ENCODE measurements at regions not wholly inside any gene's neighbourhood (a gene's known extent, or its start where the extent isn't known, plus 50 kb on each side); places are given as distances from the start of the nearest gene placed in this dataset.
"Not testable (repeated sequence)": the region's sequence is repeated elsewhere in the genome, so short reads cannot be mapped to it uniquely, and the experiment has no call there.

DNA sequence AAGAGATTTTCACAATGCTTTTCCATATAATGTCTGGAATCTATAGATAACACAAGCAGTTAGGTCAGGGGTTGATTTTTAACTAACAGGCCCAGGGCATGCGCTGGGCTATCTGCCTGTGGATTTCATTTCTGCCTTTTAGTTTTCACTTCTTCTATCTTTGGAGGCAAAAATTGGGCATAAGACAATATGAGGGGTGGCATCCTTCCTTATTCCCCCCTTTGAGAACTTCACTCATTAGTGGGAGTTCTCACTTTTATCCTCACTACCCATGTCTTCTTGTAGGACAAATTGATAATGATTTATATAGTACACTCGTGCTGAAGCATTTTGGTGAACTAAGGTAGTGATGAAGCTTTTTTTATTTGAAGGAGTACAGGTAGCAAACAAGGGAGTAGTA lies 2155.5 kb downstream of the TP53TG3F start:
- H3K27ac Mint-ChIP-seq; ATAC-seq (replicated peaks in 1 of 2); H3K4me3 Mint-ChIP-seq; H3K4me1 Mint-ChIP-seq (ENCODE audit: low read depth); DNase-seq; H3K27me3 Mint-ChIP-seq (ENCODE audit: low read depth); H3K36me3 Mint-ChIP-seq (ENCODE audit: insufficient read depth in 2 of 2): not testable (repeated sequence)
- peaks cover 4 to 15% of the 10 kb centered on the region in 2 donors for H3K9me3 Mint-ChIP-seq

- not testable (repeated sequence) for ATAC-seq (replicated peaks in 1 of 2); H3K36me3 Mint-ChIP-seq (ENCODE audit: insufficient read depth in 2 of 2); H3K27me3 Mint-ChIP-seq (ENCODE audit: low read depth); DNase-seq; H3K4me3 Mint-ChIP-seq; H3K4me1 Mint-ChIP-seq (ENCODE audit: low read depth); H3K27ac Mint-ChIP-seq
- H3K9me3 Mint-ChIP-seq, result peaks cover 8 to 23% of the 10 kb centered on the region in 2 donors
These were observed 2159.8 kb downstream of the TP53TG3F start for GRCh38 chr16:35619176-35619575.

DNA sequence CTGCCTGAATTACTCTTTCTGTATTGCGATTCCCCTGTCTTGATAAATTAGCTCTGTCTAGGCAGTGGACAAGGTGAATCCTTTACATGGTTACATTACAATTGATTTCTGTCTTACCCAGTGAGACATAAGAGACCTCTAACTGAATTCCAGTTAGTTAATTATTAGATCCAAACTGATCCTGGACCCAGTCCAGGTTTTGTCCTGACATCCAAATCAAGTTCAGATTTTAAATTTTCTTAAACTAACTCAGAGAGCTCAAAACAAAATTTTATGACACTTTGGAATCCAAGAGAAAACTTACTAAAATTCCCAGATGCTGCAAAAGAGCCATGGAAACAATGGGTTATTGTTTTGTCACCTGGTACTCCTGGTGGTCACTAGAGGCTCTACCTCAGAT lies 2166.6 kb downstream of the TP53TG3F start:
- peaks cover 0 to 2% of the 10 kb centered on the region in 2 donors for H3K36me3 Mint-ChIP-seq (ENCODE audit: insufficient read depth in 2 of 2)
- H3K27ac Mint-ChIP-seq, result no peak overlapping the region
- peaks cover 6 to 9% of the 10 kb centered on the region in 2 donors for H3K9me3 Mint-ChIP-seq
- DNase-seq (no peak), ATAC-seq (replicated peaks in 1 of 2) (no peak)
- no peak overlapping the region for H3K4me3 Mint-ChIP-seq
- no peaks in the 10 kb centered on the region for H3K4me1 Mint-ChIP-seq (ENCODE audit: low read depth)
- H3K27me3 Mint-ChIP-seq (ENCODE audit: low read depth), result no peaks in the 10 kb centered on the region

GRCh38 chr16:35628976-35629375 lies 2169.6 kb downstream of the TP53TG3F start:
- no peak overlapping the region for H3K4me3 Mint-ChIP-seq
- DNase-seq (no peak), ATAC-seq (replicated peaks in 1 of 2) (no peak)
- H3K27me3 Mint-ChIP-seq (ENCODE audit: low read depth), result no peaks in the 10 kb centered on the region
- H3K9me3 Mint-ChIP-seq, result peaks cover 2 to 11% of the 10 kb centered on the region in 2 donors
- no peaks in the 10 kb centered on the region for H3K36me3 Mint-ChIP-seq (ENCODE audit: insufficient read depth in 2 of 2)
- H3K4me1 Mint-ChIP-seq (ENCODE audit: low read depth), result no peaks in the 10 kb centered on the region
- no peak overlapping the region for H3K27ac Mint-ChIP-seq

- Mint-ChIP-seq H3K9me3 (peaks cover 3 to 9% of the 10 kb centered on the region in 2 donors), H3K4me1 (ENCODE audit: low read depth) (no peaks in the 10 kb centered on the region), H3K27me3 (ENCODE audit: low read depth) (no peaks in the 10 kb centered on the region), H3K36me3 (ENCODE audit: insufficient read depth in 2 of 2) (peaks cover 2% of the 10 kb centered on the region in 2 donors), H3K27ac (no peak overlapping the region), H3K4me3 (no peak overlapping the region)
- ATAC-seq (replicated peaks in 1 of 2) (no peak), DNase-seq (no peak)
These were observed 2172.0 kb downstream of the TP53TG3F start for GRCh38 chr16:35631261-35631945.

GRCh38 chr16:35636480-35637230 lies 2177.2 kb downstream of the TP53TG3F start:
- H3K27me3 Mint-ChIP-seq (ENCODE audit: low read depth), result no peaks in the 10 kb centered on the region
- H3K4me3 Mint-ChIP-seq, result no peak overlapping the region
- no peak overlapping the region for H3K27ac Mint-ChIP-seq
- H3K36me3 Mint-ChIP-seq (ENCODE audit: insufficient read depth in 2 of 2), result peaks cover 2% of the 10 kb centered on the region in 2 donors
- no peaks in the 10 kb centered on the region for H3K4me1 Mint-ChIP-seq (ENCODE audit: low read depth)
- peaks cover 2 to 12% of the 10 kb centered on the region in 2 donors for H3K9me3 Mint-ChIP-seq
- DNase-seq, result no peak
- ATAC-seq (replicated peaks in 1 of 2), result no peak

DNA sequence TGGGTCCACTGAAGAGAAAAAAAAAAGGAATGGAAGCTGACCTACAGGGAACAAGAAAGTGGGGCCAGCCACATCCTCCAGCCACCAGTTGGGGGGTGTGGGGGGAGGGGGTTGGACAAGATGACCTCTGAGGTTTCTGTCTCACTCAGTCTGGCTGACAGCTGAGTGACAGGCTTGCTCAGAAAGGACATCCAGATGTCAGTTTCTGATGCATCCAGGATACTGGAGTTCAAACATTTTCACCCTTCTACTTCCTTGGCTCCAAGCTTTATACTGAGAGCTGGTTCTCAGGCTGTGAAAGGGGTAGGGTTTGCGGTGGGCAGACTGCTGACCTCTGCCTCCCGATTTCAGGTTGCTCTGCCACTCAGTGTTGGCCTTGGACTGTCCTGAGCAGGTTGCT lies 2178.3 kb downstream of the TP53TG3F start:
- no peaks in the 10 kb centered on the region for H3K27me3 Mint-ChIP-seq (ENCODE audit: low read depth)
- no peak overlapping the region for H3K27ac Mint-ChIP-seq
- no peak for DNase-seq
- peaks cover 2 to 16% of the 10 kb centered on the region in 2 donors for H3K9me3 Mint-ChIP-seq
- H3K36me3 Mint-ChIP-seq (ENCODE audit: insufficient read depth in 2 of 2), result peaks cover 2% of the 10 kb centered on the region in 2 donors
- no peak overlapping the region for H3K4me3 Mint-ChIP-seq
- ATAC-seq (replicated peaks in 1 of 2), result no peak
- no peaks in the 10 kb centered on the region for H3K4me1 Mint-ChIP-seq (ENCODE audit: low read depth)

DNA sequence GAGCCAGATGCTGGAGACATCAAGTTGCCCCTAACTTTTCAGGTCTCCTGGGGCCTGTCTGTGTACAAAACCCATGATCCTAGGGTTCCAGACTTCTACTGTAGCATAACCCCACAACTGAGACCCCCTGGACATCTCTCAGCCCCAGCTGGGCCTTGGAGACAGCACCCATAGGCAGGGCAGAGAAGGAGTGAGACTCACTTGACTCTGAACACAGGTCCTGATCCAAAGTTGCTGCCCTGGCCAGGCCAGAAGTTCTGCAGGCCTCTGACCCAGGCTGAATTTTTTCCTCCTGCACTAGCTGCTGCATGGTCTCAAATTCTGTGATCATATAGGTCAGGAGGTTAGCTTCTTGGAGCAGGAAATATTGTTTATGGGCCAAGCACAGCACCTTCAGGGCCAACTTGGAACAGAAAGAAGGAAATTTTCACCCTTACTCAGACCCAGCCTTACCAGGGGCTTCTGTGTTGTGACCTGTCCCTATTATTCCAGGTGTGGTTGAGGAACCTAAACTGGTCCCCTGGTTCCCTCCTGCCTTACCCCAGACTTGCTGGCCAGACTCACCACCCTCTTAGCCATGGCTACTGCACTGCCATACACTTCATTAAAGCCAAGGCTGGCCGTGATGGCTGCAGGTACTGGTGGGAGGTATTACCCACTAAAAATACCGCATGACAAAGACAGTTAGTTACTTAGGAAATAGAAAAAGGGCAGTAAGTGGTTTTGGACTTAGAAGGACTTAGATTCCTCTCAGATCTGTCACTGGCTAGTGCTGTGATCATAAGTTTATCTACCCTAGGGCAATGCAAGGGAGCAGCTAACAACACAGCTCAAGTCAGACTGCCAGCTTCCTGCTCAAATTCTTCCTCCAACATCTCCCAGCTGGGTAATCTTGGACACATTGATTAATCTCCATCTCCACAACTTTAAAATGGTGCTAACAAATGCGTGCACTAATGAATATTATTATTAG lies 2180.1 kb downstream of the TP53TG3F start:
- H3K9me3 Mint-ChIP-seq, result peaks cover 2 to 24% of the 10 kb centered on the region in 2 donors
- DNase-seq, result no peak
- H3K4me3 Mint-ChIP-seq, result no peak overlapping the region
- no peak for ATAC-seq (replicated peaks in 1 of 2)
- no peak overlapping the region for H3K27ac Mint-ChIP-seq
- no peaks in the 10 kb centered on the region for H3K27me3 Mint-ChIP-seq (ENCODE audit: low read depth)
- H3K4me1 Mint-ChIP-seq (ENCODE audit: low read depth), result no peaks in the 10 kb centered on the region
- peaks cover 4 to 5% of the 10 kb centered on the region in 2 donors for H3K36me3 Mint-ChIP-seq (ENCODE audit: insufficient read depth in 2 of 2)

GRCh38 chr16:35642322-35642835 lies 2183.0 kb downstream of the TP53TG3F start:
- peaks cover 8 to 24% of the 10 kb centered on the region in 2 donors for H3K9me3 Mint-ChIP-seq
- H3K4me3 Mint-ChIP-seq, result no peak overlapping the region
- no peaks in the 10 kb centered on the region for H3K27me3 Mint-ChIP-seq (ENCODE audit: low read depth)
- H3K36me3 Mint-ChIP-seq (ENCODE audit: insufficient read depth in 2 of 2), result peaks cover 4 to 5% of the 10 kb centered on the region in 2 donors
- H3K27ac Mint-ChIP-seq, result no peak overlapping the region
- ATAC-seq (replicated peaks in 1 of 2), result no peak
- H3K4me1 Mint-ChIP-seq (ENCODE audit: low read depth), result no peaks in the 10 kb centered on the region
- DNase-seq, result no peak

- no peaks in the 10 kb centered on the region for H3K27me3 Mint-ChIP-seq (ENCODE audit: low read depth)
- H3K4me3 Mint-ChIP-seq, result no peak overlapping the region
- no peaks in the 10 kb centered on the region for H3K36me3 Mint-ChIP-seq (ENCODE audit: insufficient read depth in 2 of 2)
- peaks cover 0 to 2% of the 10 kb centered on the region in 2 donors for H3K9me3 Mint-ChIP-seq
- no peak for DNase-seq
- H3K27ac Mint-ChIP-seq, result no peak overlapping the region
- no peak for ATAC-seq (replicated peaks in 1 of 2)
- no peaks in the 10 kb centered on the region for H3K4me1 Mint-ChIP-seq (ENCODE audit: low read depth)
These were observed 2192.4 kb downstream of the TP53TG3F start for GRCh38 chr16:35651841-35652240.

DNA sequence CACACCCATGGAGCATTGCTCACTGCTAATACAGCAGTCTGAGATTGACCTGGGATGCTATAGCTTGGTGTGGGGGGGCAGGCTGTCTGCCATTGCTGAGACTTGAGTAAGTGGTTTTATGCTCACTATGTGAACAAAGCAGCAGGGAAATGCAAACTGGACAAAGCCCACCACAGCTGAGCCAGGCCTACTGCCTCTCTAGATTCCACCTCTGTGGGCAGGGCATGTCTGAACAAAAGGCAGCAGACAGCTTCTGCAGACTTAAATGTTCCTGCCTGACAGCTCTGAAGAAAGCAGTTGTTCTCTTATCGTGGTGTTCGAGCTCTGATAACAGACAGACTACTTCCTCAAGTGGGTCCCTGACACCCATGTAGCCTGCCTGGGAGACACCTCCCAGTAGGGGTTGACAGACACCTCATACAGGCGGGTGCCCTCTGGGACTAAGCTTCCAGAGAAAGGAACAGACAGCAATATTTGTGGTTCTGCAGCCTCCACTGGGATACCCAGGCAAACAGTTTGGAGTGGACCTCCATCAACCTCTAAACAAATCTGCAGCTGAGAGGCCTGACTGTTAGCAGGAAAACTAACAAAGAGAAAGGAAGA lies 2204.8 kb downstream of the TP53TG3F start:
- no peak for DNase-seq
- ATAC-seq (replicated peaks in 1 of 2), result no peak
- H3K4me1 Mint-ChIP-seq (ENCODE audit: low read depth), result no peaks in the 10 kb centered on the region
- H3K27ac Mint-ChIP-seq, result no peak overlapping the region
- peaks cover 16 to 24% of the 10 kb centered on the region in 2 donors for H3K9me3 Mint-ChIP-seq
- H3K4me3 Mint-ChIP-seq, result no peak overlapping the region
- no peaks in the 10 kb centered on the region for H3K27me3 Mint-ChIP-seq (ENCODE audit: low read depth)
- peaks cover 8 to 13% of the 10 kb centered on the region in 2 donors for H3K36me3 Mint-ChIP-seq (ENCODE audit: insufficient read depth in 2 of 2)

DNA sequence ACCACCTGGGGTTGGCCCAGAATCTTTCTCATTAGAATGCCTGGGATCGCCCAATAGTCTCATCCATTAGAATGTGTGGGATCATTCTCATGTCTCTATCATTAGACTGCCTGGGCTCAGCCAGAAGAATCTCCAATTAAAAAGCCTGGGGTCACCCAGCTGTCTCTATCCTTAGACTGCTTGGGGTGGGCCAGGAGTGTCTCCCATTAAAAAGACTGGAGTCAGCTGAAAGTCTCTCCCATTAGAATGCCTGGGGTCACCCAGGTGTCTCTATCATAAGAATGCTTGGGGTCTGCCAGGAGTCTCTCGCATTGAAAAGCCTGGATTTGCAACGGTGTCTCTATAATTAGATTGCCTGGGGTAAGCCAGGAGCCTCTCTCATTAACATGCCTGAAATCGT lies 2225.7 kb downstream of the TP53TG3F start:
- Mint-ChIP-seq H3K9me3 (peaks cover 13 to 23% of the 10 kb centered on the region in 2 donors), H3K4me1 (ENCODE audit: low read depth) (no peaks in the 10 kb centered on the region), H3K36me3 (ENCODE audit: insufficient read depth in 2 of 2) (peaks cover 2 to 10% of the 10 kb centered on the region in 2 donors), H3K4me3 (no peak overlapping the region), H3K27me3 (ENCODE audit: low read depth) (no peaks in the 10 kb centered on the region), H3K27ac (no peak overlapping the region)
- DNase-seq (no peak), ATAC-seq (replicated peaks in 1 of 2) (no peak)
